Trophoblast cell (in vitro differentiated cells and primary cell): ENCODE measurements at regions not wholly inside any gene's neighbourhood (a gene's known extent, or its start where the extent isn't known, plus 50 kb on each side); places are given as distances from the start of the nearest gene placed in this dataset.
A peak's percentile ranks its signal among the peaks of the same experiment; 100 is the strongest.

Source experiments
- DNase-seq, 2 donors: peaks; one replicate each; pipeline ENCODE4 v3.0.0-alpha.2; 2016
- H2AFZ ChIP-seq: 2 replicates; pipeline ENCODE4 v1.6.1; 2013; ENCODE audit warnings: low read length, moderate library complexity, mild to moderate bottlenecking; ENCODE audit not compliant: insufficient read depth, poor library complexity
- H2AK5ac ChIP-seq: 2 replicates; pipeline ENCODE4 v1.6.1; 2013; ENCODE audit warnings: mild to moderate bottlenecking, low read length
- H2BK120ac ChIP-seq: 2 replicates; pipeline ENCODE4 v1.6.1; 2013; ENCODE audit warnings: low read length, mild to moderate bottlenecking, moderate library complexity; ENCODE audit not compliant: insufficient read depth, poor library complexity
- H2BK12ac ChIP-seq: 2 replicates; pipeline ENCODE4 v1.6.1; 2013; ENCODE audit warnings: mild to moderate bottlenecking, low read length, moderate library complexity
- H2BK5ac ChIP-seq: 2 replicates; pipeline ENCODE4 v1.6.1; 2013; ENCODE audit warnings: low read length, low read depth, moderate library complexity, mild to moderate bottlenecking; ENCODE audit not compliant: poor library complexity
- H3K14ac ChIP-seq: 2 replicates; pipeline ENCODE4 v1.6.1; 2013; ENCODE audit warnings: mild to moderate bottlenecking, low read length
- H3K18ac ChIP-seq: 2 replicates; pipeline ENCODE4 v1.6.1; 2013; ENCODE audit warnings: mild to moderate bottlenecking, low read length
- H3K23ac ChIP-seq: 2 replicates; pipeline ENCODE4 v1.6.1; 2013; ENCODE audit warnings: low read length
- H3K27ac ChIP-seq: 2 replicates; pipeline ENCODE4 v1.5.1; 2013; ENCODE audit warnings: low read depth, mild to moderate bottlenecking, inconsistent platforms, low read length, moderate library complexity
- H3K27me3 ChIP-seq: 2 replicates; pipeline ENCODE4 v1.6.1; 2013; ENCODE audit warnings: inconsistent platforms, mild to moderate bottlenecking, low read length, moderate library complexity; ENCODE audit not compliant: insufficient read depth
- H3K36me3 ChIP-seq, 2 experiments: 1 replicate in 1 of 2; 2 replicates in 1 of 2; pipeline ENCODE4 v1.6.1; 2013; ENCODE audit warnings: low read length in 2 of 2, mild to moderate bottlenecking in 2 of 2, moderate library complexity in 1 of 2; ENCODE audit not compliant: insufficient read depth in 2 of 2, control insufficient read depth in 1 of 2
- H3K4ac ChIP-seq: 2 replicates; pipeline ENCODE4 v1.6.1; 2013; ENCODE audit warnings: low read depth, mild to moderate bottlenecking, low read length, moderate library complexity
- H3K4me1 ChIP-seq, 2 experiments: 1 replicate in 1 of 2; 2 replicates in 1 of 2; pipeline ENCODE4 v1.6.1; 2013; ENCODE audit warnings: low read length in 2 of 2, mild to moderate bottlenecking in 2 of 2, moderate library complexity in 1 of 2; ENCODE audit not compliant: insufficient read depth in 2 of 2, control insufficient read depth in 1 of 2
- H3K4me2 ChIP-seq: 2 replicates; pipeline ENCODE4 v1.6.1; 2013; ENCODE audit warnings: inconsistent platforms, mild to moderate bottlenecking, low read length, moderate library complexity
- H3K4me3 ChIP-seq: 2 replicates; pipeline ENCODE4 v1.5.1; 2013; ENCODE audit warnings: mild to moderate bottlenecking, low read depth, low read length, inconsistent platforms
- H3K79me1 ChIP-seq: one replicate; pipeline ENCODE4 v1.6.1; 2013; ENCODE audit warnings: low read length
- H3K79me2 ChIP-seq: 2 replicates; pipeline ENCODE4 v1.6.1; 2013; ENCODE audit warnings: low read length, mild to moderate bottlenecking; ENCODE audit not compliant: control insufficient read depth, insufficient read depth, poor library complexity
- H3K9ac ChIP-seq: 2 replicates; pipeline ENCODE4 v1.6.1; 2013; ENCODE audit warnings: mild to moderate bottlenecking, low read length
- H3K9me3 ChIP-seq: 2 replicates; pipeline ENCODE4 v1.6.1; 2013; ENCODE audit warnings: low read depth, mild to moderate bottlenecking, control low read depth, inconsistent platforms, low read length; ENCODE audit not compliant: insufficient read depth
- H4K12ac ChIP-seq: 2 replicates; pipeline ENCODE4 v1.6.1; 2013; ENCODE audit warnings: low read depth, mild to moderate bottlenecking, low read length, moderate library complexity
- H4K8ac ChIP-seq: 2 replicates; pipeline ENCODE4 v1.6.1; 2013; ENCODE audit warnings: low read depth, mild to moderate bottlenecking, low read length, moderate library complexity
- H4K91ac ChIP-seq: one replicate; pipeline ENCODE4 v1.6.1; 2013; ENCODE audit warnings: low read depth, mild to moderate bottlenecking, low read length, moderate library complexity
- WGBS: extraction: QIAGEN DNeasy Blood & Tissue Kit; methylation state at CpG from one replicate; pipeline ENCODE4 v1.1.7; 2013; ENCODE audit warnings: missing lambda C conversion rate; ENCODE audit not compliant: insufficient read length, insufficient coverage; ENCODE audit errors: extremely low coverage; 5-methylcytosine and 5-hydroxymethylcytosine counted together

- Histone ChIP-seq H2AK5ac (no peak overlapping the region), H3K4ac (no peak overlapping the region), H4K8ac (no peak overlapping the region), H2BK5ac (no peak overlapping the region), H3K4me3 (no peak overlapping the region), H3K36me3 (no peaks in the 10 kb centered on the region), H4K91ac (no peak overlapping the region), H3K4me1 (no peaks in the 10 kb centered on the region), H3K23ac (no peak overlapping the region), H3K9ac (no peak overlapping the region), H3K14ac (no peak overlapping the region), H2BK120ac (no peak overlapping the region), H3K27ac (no peak overlapping the region), H3K18ac (no peak overlapping the region), H3K9me3 (no peaks in the 10 kb centered on the region), H3K4me2 (no peak overlapping the region), H2AFZ (no peak overlapping the region), H3K79me1 (no peaks in the 10 kb centered on the region), H4K12ac (no peak overlapping the region), H3K79me2 (no peaks in the 10 kb centered on the region), H2BK12ac (no peak overlapping the region), H3K27me3 (no peaks in the 10 kb centered on the region)
- no CpG with 5 or more reads among the region's 4 CpGs for WGBS
- peak; percentile 77 to 97 for DNase-seq
Observed at GRCh38 chr4:104860238-104861123, 286.2 kb upstream of the TET2 start.

- H3K27ac ChIP-seq = no peak overlapping the region
- H3K4ac ChIP-seq = no peak overlapping the region
- H3K9ac ChIP-seq = no peak overlapping the region
- DNase-seq = no peak
- no peak overlapping the region for H2AK5ac ChIP-seq
- no peaks in the 10 kb centered on the region for H3K79me1 ChIP-seq
- H3K4me3 ChIP-seq = no peak overlapping the region
- no peak overlapping the region for H3K14ac ChIP-seq
- no peak overlapping the region for H2BK5ac ChIP-seq
- no CpG with 5 or more reads among the region's 4 CpGs for WGBS
- H2BK120ac ChIP-seq = no peak overlapping the region
- H3K4me1 ChIP-seq = no peaks in the 10 kb centered on the region
- H2AFZ ChIP-seq = peak overlapping the region; percentile 3
- H4K91ac ChIP-seq = no peak overlapping the region
- H3K23ac ChIP-seq = no peak overlapping the region
- no peaks in the 10 kb centered on the region for H3K9me3 ChIP-seq
- no peak overlapping the region for H3K18ac ChIP-seq
- H2BK12ac ChIP-seq = no peak overlapping the region
- H3K36me3 ChIP-seq = no peaks in the 10 kb centered on the region
- no peaks in the 10 kb centered on the region for H3K79me2 ChIP-seq
- no peak overlapping the region for H4K8ac ChIP-seq
- H3K27me3 ChIP-seq = no peaks in the 10 kb centered on the region
- no peak overlapping the region for H4K12ac ChIP-seq
- no peak overlapping the region for H3K4me2 ChIP-seq
Observed at GRCh38 chr4:104866809-104867208, 279.9 kb upstream of the TET2 start.

- H4K8ac ChIP-seq = no peak overlapping the region
- no peak overlapping the region for H2BK5ac ChIP-seq
- H3K27ac ChIP-seq = no peak overlapping the region
- H3K9ac ChIP-seq = no peak overlapping the region
- H2AK5ac ChIP-seq = no peak overlapping the region
- no peaks in the 10 kb centered on the region for H3K79me2 ChIP-seq
- H3K23ac ChIP-seq = no peak overlapping the region
- H3K4me2 ChIP-seq = no peak overlapping the region
- no peak for DNase-seq
- no peak overlapping the region for H2BK120ac ChIP-seq
- H4K12ac ChIP-seq = no peak overlapping the region
- no peak overlapping the region for H2AFZ ChIP-seq
- no peak overlapping the region for H3K4me3 ChIP-seq
- no peaks in the 10 kb centered on the region for H3K27me3 ChIP-seq
- H3K14ac ChIP-seq = no peak overlapping the region
- H3K18ac ChIP-seq = no peak overlapping the region
- H3K79me1 ChIP-seq = no peaks in the 10 kb centered on the region
- no peaks in the 10 kb centered on the region for H3K9me3 ChIP-seq
- peaks cover 0 to under 1% of the 10 kb centered on the region in 2 experiments for H3K4me1 ChIP-seq
- no peak overlapping the region for H2BK12ac ChIP-seq
- no peak overlapping the region for H3K4ac ChIP-seq
- H3K36me3 ChIP-seq = no peaks in the 10 kb centered on the region
- no peak overlapping the region for H4K91ac ChIP-seq
Observed at GRCh38 chr4:104868533-104868932, 278.1 kb upstream of the TET2 start.

- Histone ChIP-seq H3K4me2 (no peak overlapping the region), H2BK120ac (no peak overlapping the region)
Observed at GRCh38 chr4:104868958-104869357, 277.7 kb upstream of the TET2 start.

More at GRCh38 chr4:104868958-104869357, 277.7 kb upstream of the TET2 start:
- no peak overlapping the region for H4K8ac ChIP-seq
- no peak overlapping the region for H3K14ac ChIP-seq
- H3K23ac ChIP-seq = no peak overlapping the region
- H3K9ac ChIP-seq = no peak overlapping the region
- no CpG with 5 or more reads among the region's 2 CpGs for WGBS
- H4K91ac ChIP-seq = no peak overlapping the region
- H3K4ac ChIP-seq = no peak overlapping the region
- H3K79me2 ChIP-seq = no peaks in the 10 kb centered on the region
- no peak overlapping the region for H2BK12ac ChIP-seq
- no peak overlapping the region for H2AFZ ChIP-seq
- no peaks in the 10 kb centered on the region for H3K79me1 ChIP-seq
- H3K4me1 ChIP-seq = peaks cover 0 to 2% of the 10 kb centered on the region in 2 experiments
- no peak overlapping the region for H3K4me3 ChIP-seq
- H3K27ac ChIP-seq = no peak overlapping the region
- no peaks in the 10 kb centered on the region for H3K27me3 ChIP-seq
- no peak for DNase-seq
- no peak overlapping the region for H2BK5ac ChIP-seq
- H3K36me3 ChIP-seq = no peaks in the 10 kb centered on the region
- H4K12ac ChIP-seq = no peak overlapping the region
- no peak overlapping the region for H3K18ac ChIP-seq
- H3K9me3 ChIP-seq = no peaks in the 10 kb centered on the region
- H2AK5ac ChIP-seq = no peak overlapping the region
